ENCODE measurements at regions not wholly inside any gene's neighbourhood (a gene's known extent, or its start where the extent isn't known, plus 50 kb on each side); places are given as distances from the start of the nearest gene placed in this dataset.

GRCh38 chr4:149896432-149896831 is 80.8 kb upstream of the IQCM start:
- no peak overlapping the region for H3K27ac ChIP-seq
- DNase-seq (ENCODE audit: low spot score in 2 of 2) = no peak
- 42 to 47% methylated on average over 1 of the region's 1 CpG for WGBS, 2 donors
- H3K27me3 ChIP-seq = no peaks in the 10 kb centered on the region
- TF ChIP-seq EP300 (IDR thresholded peaks at IDR 0.05) (no peak), CTCF (IDR thresholded peaks at IDR 0.05) (no peak), POLR2A (IDR thresholded peaks at IDR 0.05) (no peak)
- no peaks in the 10 kb centered on the region for H3K4me1 ChIP-seq
- H3K36me3 ChIP-seq = peaks cover 0 to 2% (median 0%) of the 10 kb centered on the region in 3 donors
- no peak overlapping the region for H3K4me3 ChIP-seq
- no peaks in the 10 kb centered on the region for H3K9me3 ChIP-seq

GRCh38 chr4:149897783-149898182 is 82.1 kb upstream of the IQCM start:
- Histone ChIP-seq H3K4me1 (no peaks in the 10 kb centered on the region), H3K36me3 (peaks cover 0 to 2% (median 0%) of the 10 kb centered on the region in 3 donors), H3K9me3 (no peaks in the 10 kb centered on the region), H3K27ac (no peak overlapping the region), H3K27me3 (no peaks in the 10 kb centered on the region), H3K4me3 (no peak overlapping the region)
- TF ChIP-seq CTCF (IDR thresholded peaks at IDR 0.05) (peak in 1 of 5 experiments; percentile 35), EP300 (IDR thresholded peaks at IDR 0.05) (no peak)
- DNase-seq (ENCODE audit: low spot score in 2 of 2) = no peak

GRCh38 chr4:149901128-149901527 is 85.5 kb upstream of the IQCM start:
- Histone ChIP-seq H3K27ac (no peak overlapping the region), H3K4me1 (no peaks in the 10 kb centered on the region), H3K36me3 (no peaks in the 10 kb centered on the region), H3K9me3 (no peaks in the 10 kb centered on the region), H3K4me3 (no peak overlapping the region), H3K27me3 (no peaks in the 10 kb centered on the region)
- DNase-seq (ENCODE audit: low spot score in 2 of 2) = no peak
- TF ChIP-seq CTCF (IDR thresholded peaks at IDR 0.05) (no peak), POLR2A (IDR thresholded peaks at IDR 0.05) (no peak), EP300 (IDR thresholded peaks at IDR 0.05) (no peak)
- WGBS, 2 donors = 90 to 93% methylated on average over 5 of the region's 5 CpGs

- no peaks in the 10 kb centered on the region for H3K36me3 ChIP-seq
- no peaks in the 10 kb centered on the region for H3K9me3 ChIP-seq
- DNase-seq (ENCODE audit: low spot score in 2 of 2) = no peak
- H3K4me1 ChIP-seq = no peaks in the 10 kb centered on the region
- H3K27me3 ChIP-seq = no peaks in the 10 kb centered on the region
- no peak overlapping the region for H3K4me3 ChIP-seq
- no peak overlapping the region for H3K27ac ChIP-seq
- 70 to 91% methylated on average over 2 of the region's 2 CpGs for WGBS, 2 donors
- TF ChIP-seq EP300 (IDR thresholded peaks at IDR 0.05) (no peak), CTCF (IDR thresholded peaks at IDR 0.05) (no peak), POLR2A (IDR thresholded peaks at IDR 0.05) (no peak)
Observed at GRCh38 chr4:149902242-149902641, 86.6 kb upstream of the IQCM start.

- 69 to 84% methylated on average over 3 of the region's 3 CpGs for WGBS, 2 donors
Observed at GRCh38 chr4:149910177-149910576, 94.5 kb upstream of the IQCM start.

More at GRCh38 chr4:149910177-149910576, 94.5 kb upstream of the IQCM start:
- DNase-seq (ENCODE audit: low spot score in 2 of 2) = no peak
- no peak overlapping the region for H3K27ac ChIP-seq
- H3K27me3 ChIP-seq = no peaks in the 10 kb centered on the region
- H3K36me3 ChIP-seq = no peaks in the 10 kb centered on the region
- H3K9me3 ChIP-seq = no peaks in the 10 kb centered on the region
- no peaks in the 10 kb centered on the region for H3K4me1 ChIP-seq
- H3K4me3 ChIP-seq = no peak overlapping the region
- TF ChIP-seq EP300 (IDR thresholded peaks at IDR 0.05) = no peak
- TF ChIP-seq POLR2A (IDR thresholded peaks at IDR 0.05) = no peak
- TF ChIP-seq CTCF (IDR thresholded peaks at IDR 0.05) = no peak
